CD4-positive, alpha-beta T cell treated with Interleukin-2 at 100 ng/mL for 4 hours (primary cell): ENCODE measurements at regions not wholly inside any gene's neighbourhood (a gene's known extent, or its start where the extent isn't known, plus 50 kb on each side); places are given as distances from the start of the nearest gene placed in this dataset.

ENCODE experiments used
- DNase-seq: peaks from one replicate; pipeline ENCODE4 v3.0.0-alpha.2; 2020; ENCODE audit warnings: low spot score

DNA sequence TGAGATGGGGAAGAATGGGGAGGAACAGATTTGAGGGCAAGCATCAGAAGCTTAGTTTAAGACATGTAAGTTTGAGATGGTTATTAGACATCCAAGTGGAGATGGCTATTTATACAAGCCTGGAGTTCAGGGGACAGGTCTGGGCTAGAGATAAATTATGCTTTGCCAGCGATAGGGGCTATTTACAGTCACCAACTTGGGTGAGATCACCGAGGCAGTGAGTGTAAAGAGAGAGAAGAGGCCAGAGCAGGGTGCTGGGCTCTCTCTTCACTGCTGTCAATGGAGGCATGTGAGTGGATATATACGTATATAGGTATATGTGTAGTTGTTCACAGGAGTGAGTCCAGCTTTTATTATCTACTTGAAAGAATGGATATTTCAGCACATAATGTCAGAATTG lies 81.0 kb downstream of the QPCT start:
- DNase-seq: no peak

DNA sequence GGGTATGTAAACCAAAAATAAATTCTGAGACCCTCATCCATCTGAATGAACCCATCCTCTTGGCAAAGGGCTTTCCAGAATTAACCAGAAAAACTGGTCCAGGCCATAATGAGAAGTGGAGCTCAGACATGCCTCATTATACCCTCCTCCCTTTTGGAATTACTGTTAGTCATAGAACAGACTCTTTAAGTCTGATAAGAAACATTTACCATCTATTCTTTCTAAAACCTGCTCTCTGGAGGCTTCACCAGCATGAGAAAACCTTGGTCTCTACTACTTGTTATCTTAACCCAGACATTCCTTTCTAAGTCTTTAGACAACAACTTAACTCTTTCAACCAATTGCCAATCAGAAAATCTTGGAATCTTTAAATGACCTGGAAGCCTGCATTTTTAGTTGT lies 82.8 kb downstream of the QPCT start:
- no peak for DNase-seq

DNA sequence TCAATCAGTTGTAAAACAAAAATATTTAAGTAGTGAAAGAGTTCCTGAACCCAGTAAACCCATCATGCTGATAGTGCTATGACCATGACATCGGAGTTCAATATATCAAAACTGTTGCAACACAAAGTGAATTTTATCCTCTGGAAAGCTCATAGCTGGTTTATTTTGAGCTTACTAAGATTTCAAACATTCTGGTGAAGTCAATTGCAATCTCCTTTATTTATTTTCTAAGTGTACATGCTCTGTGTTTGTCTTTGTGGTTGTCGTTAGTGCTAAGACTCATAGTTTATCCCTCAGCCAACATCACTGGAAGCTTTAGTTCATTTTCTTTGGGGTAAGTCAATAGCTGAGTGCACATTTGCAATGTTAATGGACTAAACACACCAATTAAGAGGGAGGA lies 91.9 kb downstream of the QPCT start:
- no peak for DNase-seq

DNA sequence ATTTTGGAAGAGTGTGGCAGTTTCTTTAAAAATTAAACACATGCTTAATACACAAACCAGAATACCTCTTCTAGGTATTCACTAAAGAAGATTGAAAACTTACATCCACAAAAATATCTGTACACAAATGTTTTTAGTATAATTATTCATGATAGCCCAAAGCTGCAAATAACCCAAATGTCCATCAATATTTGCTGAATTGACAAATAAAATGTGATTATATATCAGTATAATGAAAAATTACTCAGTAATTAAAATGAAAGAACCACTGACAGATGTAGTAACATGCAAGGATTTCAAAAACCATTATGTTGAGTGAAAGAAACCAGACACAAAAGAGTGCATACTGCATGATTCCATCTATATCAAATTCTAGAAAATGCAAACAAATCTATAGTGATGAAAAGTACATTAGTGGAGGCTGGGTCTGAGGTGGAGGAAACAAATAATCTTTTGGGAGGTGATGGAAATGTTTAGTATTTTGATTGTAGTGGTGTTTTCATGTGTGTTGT lies 94.8 kb downstream of the QPCT start:
- no peak for DNase-seq

DNA sequence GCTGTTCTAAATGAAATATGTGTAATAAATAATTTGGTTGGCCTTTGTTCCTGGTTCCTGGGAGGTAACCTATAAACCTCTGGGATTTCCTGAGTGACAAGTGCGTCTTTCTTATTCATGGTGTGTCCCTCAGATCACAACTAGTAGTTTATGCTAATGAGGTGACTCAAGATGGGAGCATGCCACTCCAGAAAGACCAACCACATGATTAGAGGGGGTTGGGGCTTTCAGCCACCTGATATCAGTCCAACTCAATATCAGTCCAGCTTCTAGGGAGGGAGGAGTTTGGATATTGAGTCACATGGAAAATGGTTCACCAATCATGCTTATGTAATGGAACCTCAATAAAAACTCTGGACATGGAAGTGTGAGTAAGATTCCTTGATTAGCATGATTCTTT lies 96.6 kb downstream of the QPCT start:
- no peak for DNase-seq

DNA sequence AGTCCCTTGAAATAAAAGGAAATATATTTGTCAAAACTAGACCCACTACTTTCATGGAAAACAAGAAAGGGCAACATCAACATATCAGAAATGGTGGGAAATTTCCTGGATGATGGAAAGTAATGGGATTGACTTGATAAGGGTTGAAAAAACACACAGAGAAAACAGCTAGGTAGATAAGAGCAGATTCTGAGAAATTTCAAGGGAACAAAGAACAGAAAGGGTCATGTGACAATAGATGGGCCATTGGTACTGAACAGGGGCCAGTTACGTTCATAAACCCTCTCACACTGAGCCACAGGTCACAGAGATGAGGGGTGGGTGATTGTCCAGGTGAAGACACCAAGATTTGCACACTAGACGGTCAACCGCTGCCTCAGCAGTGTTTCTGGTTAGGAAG lies 98.7 kb downstream of the QPCT start:
- DNase-seq: no peak

DNA sequence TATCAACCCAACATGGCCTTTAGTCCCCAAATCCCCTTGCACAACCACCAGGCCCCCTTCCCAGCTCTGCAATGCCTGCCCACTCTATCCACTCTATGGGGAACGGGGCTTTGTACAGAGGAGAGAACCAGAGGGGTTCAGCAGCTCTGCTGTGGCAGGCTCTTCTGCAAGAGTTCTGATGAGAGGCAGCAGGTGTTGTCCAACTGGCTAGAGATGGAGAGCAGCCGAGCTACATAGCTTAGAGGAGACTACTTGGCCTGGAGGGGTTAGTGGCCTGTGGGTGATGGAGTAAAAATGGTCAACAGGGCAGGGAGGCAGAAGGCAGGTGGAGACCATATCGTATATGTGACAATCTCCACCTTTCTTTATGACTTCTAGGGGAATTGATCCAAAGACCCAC lies 103.0 kb downstream of the QPCT start:
- DNase-seq: no peak

DNA sequence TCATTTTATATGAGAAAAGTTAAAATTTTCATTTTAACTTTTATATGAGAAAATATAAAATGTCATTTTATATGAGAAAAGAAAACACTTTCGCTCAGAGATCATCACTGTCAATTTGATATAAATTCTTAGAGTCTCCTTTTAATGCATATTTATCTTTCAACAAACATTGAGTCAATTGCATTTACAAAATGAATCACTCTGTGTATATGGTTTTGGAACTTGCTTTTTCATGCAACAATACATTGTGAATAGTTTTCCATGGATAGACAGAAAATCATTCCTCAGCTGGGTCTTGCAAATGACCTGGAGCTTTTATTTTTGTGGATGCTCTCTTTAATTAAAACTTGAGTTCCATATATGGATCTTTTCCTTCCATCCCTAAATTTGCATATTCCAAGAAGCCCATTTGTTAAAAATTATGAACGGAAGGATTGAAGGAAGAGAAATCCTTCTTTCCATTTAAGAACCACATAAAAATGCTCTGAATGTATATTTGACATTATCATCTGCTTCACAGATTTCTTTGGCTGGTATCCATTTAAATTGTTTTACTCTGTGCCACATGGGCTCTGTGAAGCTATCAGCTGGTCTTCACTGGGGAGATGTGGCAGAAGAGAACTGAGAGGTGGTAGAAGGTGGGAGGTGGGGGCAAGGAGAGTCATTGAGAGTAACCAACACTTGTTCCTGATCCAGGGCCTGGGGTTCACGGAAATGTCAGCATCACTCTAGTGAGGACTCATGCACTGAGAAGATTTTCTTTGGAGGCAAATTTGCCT lies 104.1 kb downstream of the QPCT start:
- no peak for DNase-seq

DNA sequence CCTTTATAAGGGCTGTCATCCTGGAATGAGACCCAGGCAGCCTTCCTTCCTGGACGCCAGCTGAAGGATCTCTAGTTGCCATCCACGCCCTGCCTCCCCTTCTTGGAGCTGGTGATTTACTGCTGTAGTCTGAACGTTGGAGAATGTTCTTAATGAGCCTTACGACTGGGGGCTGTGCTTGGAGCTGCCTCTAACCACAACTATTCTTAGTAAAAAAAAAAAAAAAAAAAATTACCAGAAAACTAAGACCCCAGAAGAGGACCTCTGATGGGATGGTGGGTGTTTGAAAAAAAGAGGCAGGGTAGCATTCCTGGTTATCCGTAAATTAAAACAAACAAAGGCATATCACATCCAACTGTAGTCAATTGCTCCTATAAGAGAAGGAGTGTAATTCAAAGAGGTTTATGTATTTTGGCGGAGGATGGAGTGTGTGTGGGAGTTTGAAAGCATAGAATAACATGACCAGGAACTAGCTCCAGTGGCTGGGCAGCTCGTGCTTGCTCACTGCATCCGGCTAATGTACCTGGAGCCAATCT lies 105.4 kb downstream of the QPCT start:
- no peak for DNase-seq

DNA sequence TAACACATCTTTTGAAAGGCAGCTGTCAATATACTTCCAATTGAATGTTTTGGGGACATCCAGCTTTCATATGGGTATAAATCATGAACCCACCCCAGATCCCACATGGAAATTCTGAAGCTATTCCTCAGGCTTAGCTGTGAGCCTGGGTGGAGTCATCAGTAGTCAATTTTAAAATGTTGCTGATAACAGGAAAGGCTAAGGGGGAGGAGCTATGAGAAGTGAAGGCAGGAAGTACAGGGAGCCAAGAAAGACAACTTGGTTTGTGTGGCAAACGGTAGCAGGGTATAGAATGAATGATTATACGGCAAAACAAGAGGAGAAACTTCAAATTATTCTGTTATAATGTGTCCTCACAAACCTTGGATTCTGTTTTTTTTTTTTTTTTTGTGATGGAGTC lies 108.6 kb downstream of the QPCT start:
- peak; percentile 29 for DNase-seq

DNA sequence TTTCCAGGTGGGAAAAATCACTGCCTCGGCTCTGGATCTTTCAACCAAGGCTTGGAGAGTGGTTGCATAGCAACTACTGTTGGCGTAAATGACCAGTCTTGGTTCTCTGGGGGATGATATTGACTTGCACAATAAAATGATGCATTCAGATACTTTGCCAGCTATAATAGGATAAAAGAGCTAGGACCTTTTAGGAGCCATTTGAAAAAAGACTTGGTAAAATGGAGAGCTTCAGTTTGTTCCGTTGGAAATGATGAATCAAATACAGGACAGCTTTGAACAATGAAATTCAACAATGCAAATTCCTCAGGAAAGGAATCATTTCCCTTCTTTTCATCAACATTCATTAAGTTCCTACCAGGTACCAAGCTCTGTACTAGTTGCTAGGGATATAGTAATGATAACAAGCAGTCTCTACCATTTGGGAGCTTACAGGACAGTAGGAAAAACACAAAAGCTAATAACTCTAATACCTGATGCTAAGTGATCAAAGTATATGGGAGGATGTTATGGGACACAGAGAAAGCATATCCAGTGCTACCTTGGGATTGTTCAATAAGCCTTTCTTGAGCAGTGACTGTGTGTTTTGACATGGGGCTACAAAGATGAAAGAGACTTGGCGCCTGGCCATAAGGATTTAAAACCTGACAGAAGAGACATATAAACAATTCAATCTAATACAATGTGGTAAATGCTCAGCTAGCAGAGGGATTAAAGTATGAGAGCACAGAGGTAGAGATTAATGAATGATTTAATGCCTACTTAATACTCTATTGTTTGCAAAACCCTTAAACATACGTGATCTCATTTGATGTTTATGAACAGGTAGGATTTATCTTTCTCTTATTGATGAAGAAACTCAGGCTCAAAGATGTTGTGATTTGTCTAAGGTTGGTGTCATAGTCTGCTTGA lies 110.7 kb downstream of the QPCT start:
- DNase-seq: no peak

DNA sequence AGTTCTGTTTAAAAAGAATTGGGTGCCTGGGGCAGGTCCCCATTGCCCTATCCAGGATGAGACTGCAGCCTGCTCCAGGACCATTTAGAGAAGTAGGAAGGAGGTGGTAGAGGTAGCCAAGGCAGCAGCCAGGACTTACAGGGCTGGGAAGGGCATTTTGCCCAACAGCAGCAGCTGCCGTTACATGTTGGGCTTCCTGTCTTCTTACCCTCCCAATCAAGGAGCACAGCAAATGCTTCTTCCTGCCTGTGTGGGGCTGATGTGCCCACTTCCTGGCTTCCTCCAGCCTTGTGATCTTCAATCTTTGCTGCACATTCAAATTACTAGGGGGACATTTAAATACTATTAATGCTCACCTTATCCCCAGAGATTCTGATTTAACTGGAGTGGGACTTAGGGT lies 112.0 kb downstream of the QPCT start:
- peak; percentile 45 for DNase-seq

DNA sequence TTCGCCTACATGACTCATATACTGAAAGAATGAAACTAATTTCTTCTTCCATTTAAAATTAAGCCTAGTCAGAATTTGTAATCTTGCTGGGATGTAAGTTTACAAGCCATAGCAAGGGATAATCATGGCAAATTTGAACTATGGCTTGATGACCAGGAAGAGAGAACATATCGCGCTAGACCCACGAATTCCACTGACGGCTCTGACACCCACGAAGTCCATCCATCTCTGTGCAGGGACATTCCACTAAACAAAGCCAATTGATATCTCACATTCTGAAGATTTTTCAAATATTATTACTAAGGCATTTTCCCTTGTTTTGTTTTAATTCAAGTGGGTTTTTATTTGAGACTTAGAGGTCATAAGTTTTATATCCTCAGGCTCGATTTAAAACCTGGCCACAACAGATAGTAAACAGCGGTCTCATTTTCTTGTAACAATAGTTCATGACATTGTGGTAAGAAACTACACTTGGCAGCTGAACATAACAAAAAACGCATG lies 113.0 kb downstream of the QPCT start:
- DNase-seq: no peak

DNA sequence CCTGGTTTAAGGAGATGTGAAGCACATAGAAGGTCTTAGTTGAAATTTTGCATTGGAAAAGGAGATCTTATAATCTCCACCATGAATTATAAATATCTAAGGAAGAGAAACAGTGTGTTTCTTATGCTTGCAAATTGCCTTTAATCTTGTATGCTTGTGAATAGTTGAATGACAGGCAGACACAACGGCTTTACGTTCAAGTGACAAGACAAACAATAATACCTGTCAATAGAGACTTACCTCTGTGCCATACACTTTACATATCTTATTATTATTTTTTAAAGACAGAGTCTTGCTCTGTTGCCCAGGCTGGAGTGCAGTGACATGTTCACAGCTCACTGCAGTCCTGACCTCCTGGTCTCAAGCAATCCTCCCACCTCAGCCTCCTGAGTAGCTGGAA lies 113.7 kb downstream of the QPCT start:
- DNase-seq: no peak

DNA sequence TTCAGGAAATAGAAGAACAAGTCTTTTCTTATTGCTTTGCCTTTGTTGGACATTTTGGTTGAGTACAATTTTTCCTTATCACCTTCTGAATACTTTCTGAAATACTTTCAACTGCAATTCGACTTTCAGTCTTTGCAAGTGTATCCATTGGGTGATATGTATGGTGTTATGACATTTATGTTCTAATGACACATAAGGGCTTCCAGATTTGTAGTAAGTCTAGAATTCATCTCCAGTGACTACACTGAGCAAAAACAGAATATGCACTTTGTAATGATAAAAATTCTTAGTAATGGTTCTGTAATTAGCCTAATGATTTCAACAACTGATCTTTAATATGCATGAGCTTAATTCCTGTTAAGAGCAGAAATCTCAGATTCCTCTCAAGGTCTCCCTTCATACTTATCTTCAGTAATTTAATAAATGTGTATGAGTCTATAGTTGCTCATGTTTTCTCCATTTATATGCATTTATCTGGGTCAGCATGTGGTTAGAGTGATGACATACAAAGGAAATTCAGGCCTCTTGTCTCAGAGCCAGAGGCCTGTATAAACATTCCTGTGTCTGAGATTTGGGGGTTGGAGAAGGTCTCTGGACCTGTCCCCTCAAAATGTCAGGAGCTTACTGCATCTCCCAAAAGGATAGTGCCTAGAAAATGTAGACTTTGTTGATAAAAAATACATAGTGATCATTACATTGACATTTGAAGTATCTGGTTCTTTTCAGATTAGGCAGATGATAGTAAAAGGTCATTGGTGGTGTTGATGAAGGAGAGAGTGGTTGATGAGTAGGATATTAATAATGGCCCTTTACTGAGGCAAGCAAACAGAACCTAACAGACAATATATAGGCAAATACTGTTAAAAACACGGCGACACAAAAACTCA lies 114.9 kb downstream of the QPCT start:
- DNase-seq: peak; percentile 20

DNA sequence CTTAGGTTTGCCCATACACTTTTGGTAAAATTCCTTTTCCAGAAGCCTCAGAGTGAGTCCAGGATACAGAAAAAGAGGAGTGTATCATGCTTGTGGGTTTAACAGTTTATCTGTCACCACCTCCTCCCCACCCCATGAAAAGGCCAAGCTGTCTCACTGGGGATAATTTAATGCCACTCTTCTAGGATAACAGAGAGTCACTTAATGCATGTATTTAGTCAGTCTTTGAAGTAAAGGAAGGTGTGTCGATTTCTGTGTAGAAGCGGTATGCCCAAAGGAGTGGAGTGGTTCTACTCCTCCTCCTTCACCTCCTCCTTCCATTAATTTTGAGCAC lies 116.4 kb downstream of the QPCT start:
- DNase-seq: no peak

DNA sequence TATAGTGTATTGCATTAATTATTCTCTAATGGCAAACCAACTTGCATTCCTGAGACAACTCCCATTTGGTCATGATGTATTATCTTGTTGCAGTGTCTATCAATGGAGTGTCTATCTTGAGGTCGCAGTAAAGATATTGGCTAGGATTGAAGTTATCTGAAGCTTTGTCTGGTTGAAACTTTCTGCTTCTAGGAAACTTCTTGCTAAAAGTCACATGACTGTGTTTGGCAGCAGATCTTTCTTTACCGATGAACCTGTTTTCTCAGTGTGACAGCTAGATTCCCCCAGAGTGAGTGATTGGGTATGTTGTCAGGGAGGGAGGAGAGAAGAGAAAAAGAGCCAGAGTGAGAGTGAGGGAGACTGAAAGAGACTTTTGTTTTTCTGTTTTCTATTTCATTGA lies 119.6 kb downstream of the QPCT start:
- no peak for DNase-seq

DNA sequence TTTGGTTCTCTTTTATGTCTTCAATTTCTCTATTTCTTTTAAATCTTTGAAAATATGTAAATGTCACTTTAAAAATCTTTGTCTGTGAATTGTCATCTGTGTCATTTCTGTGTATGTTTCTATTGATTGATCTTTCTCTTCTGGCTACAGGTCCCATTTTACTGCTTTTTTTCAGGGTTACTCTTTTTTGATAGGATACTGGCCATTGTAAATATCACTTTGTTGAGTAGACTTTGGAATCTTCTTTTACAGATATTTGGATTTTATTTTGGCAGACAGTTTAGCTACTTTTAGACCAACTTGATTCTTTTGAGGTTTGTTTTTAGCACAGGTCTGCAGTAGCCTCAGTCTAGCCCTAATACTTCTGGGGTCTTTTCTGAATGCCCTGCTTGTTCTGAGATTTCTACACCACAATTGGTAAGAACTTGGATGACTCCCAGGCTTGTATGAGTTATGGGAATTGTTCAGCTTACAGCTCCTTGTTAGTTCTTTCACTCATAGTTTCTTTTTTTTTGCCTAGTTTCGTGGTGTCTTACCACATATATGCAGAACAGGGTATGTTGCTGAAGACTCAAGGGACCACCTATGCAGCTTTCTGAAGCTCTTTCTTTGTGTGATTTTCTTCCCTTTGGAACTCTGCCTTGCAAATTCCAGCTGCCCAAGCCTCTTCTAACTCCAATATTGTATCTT lies 122.2 kb downstream of the QPCT start:
- no peak for DNase-seq

DNA sequence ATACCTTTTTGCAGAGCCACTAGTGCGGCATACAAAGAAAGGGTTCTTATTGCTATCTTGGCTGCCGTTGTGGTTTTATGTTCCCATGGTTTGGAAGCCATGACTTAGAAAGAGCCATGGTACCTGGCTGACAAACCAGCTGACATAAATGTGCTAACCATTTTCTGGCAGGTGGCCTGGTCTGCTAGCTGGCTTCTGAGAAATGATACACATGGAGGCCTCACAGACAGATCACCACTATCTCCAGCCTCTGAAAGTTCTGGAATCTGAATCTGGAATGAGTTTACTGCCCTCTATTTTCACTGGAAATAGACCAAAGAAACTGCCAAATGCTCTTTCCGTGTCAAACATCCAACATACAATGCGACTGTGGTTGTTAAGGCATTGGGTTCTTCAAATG lies 123.7 kb downstream of the QPCT start:
- DNase-seq: no peak

DNA sequence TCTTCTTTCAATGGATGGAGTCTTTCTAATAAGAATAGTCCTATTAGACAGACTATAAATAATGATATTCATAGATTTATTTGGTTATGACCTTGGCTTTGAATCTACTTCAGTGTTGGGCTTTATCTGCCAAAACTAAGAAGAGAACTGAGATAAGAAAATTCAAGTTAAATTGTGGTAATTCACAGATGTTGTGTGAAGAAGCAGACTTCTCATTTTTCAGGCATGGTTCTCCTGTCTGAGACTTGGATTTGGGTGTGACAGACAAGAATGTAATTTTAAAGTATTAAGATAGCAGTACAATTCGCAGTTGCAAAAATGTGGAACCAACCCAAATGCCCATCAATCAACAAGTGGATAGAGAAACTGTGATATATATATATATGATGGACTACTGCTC lies 124.7 kb downstream of the QPCT start:
- no peak for DNase-seq

DNA sequence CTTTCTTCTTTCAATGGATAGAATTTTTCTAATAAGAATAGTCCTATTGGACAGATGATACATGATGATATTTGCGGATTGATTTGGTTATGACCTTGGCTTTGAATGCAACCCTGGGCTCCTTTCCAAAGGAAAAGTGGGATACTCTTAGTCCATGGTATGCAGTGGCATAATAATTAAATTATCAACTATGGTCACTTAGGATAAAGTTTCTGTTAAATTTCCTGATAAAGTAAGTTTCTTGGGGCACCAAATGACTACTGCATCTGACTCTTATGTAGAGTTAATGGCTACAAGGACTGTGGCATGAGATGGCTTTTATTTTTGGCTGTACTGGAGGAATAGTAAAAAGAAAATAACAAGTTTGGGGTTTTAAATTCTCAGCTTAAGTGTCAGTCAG lies 126.7 kb downstream of the QPCT start:
- DNase-seq: no peak
